ENCODE measurements at regions not wholly inside any gene's neighbourhood (a gene's known extent, or its start where the extent isn't known, plus 50 kb on each side); places are given as distances from the start of the nearest gene placed in this dataset.

GRCh38 chr2:16076911-16077310, 136.6 kb downstream of the MYCN start:
- TF ChIP-seq POLR2A (IDR thresholded peaks at IDR 0.05) = no peak
- no peak for TF ChIP-seq CTCF (IDR thresholded peaks at IDR 0.05 in 8 of 11, conservative IDR thresholded peaks at IDR 0.05 in 3 of 11)
